GM12875 (cell line): ENCODE measurements at regions not wholly inside any gene's neighbourhood (a gene's known extent, or its start where the extent isn't known, plus 50 kb on each side); places are given as distances from the start of the nearest gene placed in this dataset.

Experiments
- H3K4me3 ChIP-seq: one replicate; pipeline ENCODE4 v1.5.1; 2011; ENCODE audit warnings: low read depth, low read length, control low read depth
- CTCF ChIP-seq: IDR thresholded peaks from 2 replicates; pipeline ENCODE4 v1.5.1; 2011; ENCODE audit warnings: low read depth, mild to moderate bottlenecking, control low read depth, inconsistent platforms, low read length, moderate library complexity, borderline replicate concordance; ENCODE audit not compliant: insufficient read depth

DNA sequence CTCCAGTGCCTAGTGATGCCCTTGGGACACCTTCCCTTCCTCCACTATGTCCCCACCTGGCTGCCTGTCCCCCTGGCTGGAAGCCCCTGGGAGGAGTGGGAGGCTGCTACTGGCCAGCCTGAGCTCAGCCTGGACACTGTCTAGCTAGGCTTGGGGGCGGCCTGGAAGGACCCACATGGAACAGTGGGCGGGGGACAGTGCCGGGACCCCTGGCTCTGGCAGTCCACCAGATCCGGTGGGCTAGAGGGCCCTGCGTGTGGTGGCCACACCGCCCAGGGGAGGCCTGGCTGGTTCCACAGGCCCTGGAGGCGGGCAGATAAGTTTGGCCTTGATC is 388.0 kb upstream of the TNRC6C start:
- TF ChIP-seq CTCF = no peak
- no peak overlapping the region for H3K4me3 ChIP-seq

- H3K4me3 ChIP-seq = no peak overlapping the region
- no peak for TF ChIP-seq CTCF
Observed at GRCh38 chr17:77571155-77571981, 387.1 kb upstream of the TNRC6C start.

DNA sequence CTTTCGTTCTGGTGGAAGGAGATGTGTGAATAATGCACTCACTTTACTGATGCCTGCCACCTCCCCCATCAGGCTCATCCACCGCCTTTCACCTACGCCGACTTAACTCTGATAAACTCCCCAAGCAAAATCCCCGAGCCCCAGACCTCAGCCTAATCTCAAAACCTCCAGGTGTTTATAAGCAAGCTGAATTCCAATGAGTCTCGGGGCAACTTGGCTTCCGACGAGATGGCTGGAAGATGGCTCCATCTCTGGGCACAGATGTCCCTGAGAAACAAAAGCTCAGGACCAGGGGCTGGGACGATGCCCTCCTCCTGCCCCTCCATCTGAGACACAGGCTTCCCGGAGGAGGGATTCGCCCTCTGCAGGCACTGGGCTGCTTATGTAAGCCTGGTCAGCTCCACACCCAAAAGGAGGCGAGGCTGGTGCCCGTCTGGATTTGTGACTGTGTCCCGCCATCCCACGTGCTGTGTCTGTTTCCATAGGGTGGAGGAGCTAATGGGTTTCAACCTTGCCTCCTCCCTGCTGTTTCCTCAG is 386.4 kb upstream of the TNRC6C start:
- no peak for TF ChIP-seq CTCF
- no peak overlapping the region for H3K4me3 ChIP-seq

GRCh38 chr17:77572851-77573250 is 385.7 kb upstream of the TNRC6C start:
- no peak overlapping the region for H3K4me3 ChIP-seq
- no peak for TF ChIP-seq CTCF

GRCh38 chr17:77577491-77577890 is 381.0 kb upstream of the TNRC6C start:
- TF ChIP-seq CTCF = no peak
- H3K4me3 ChIP-seq = no peak overlapping the region

- H3K4me3 ChIP-seq = no peak overlapping the region
- no peak for TF ChIP-seq CTCF
Observed at GRCh38 chr17:77579131-77579530, 379.4 kb upstream of the TNRC6C start.

DNA sequence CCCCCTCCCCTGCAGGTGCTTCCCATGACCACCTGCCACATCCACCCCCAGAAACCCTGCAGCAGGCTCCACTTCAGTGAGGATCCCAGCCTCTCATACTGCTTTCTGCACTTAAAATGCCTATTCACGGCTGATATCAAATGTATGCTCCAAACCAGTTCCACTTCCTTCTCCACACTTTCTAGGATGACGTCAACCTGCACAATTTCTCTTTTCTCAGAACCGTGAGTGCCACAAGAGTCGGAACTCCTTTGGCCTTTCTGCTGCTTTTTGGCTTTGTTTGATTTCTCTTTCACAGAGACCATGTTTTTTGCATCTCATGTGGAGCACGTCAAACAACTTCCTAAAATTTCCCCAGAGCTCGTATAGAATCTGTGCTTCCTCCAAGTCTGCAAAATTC is 378.8 kb upstream of the TNRC6C start:
- TF ChIP-seq CTCF = no peak
- H3K4me3 ChIP-seq = no peak overlapping the region
